ENCODE measurements at regions not wholly inside any gene's neighbourhood (a gene's known extent, or its start where the extent isn't known, plus 50 kb on each side); places are given as distances from the start of the nearest gene placed in this dataset.

DNA sequence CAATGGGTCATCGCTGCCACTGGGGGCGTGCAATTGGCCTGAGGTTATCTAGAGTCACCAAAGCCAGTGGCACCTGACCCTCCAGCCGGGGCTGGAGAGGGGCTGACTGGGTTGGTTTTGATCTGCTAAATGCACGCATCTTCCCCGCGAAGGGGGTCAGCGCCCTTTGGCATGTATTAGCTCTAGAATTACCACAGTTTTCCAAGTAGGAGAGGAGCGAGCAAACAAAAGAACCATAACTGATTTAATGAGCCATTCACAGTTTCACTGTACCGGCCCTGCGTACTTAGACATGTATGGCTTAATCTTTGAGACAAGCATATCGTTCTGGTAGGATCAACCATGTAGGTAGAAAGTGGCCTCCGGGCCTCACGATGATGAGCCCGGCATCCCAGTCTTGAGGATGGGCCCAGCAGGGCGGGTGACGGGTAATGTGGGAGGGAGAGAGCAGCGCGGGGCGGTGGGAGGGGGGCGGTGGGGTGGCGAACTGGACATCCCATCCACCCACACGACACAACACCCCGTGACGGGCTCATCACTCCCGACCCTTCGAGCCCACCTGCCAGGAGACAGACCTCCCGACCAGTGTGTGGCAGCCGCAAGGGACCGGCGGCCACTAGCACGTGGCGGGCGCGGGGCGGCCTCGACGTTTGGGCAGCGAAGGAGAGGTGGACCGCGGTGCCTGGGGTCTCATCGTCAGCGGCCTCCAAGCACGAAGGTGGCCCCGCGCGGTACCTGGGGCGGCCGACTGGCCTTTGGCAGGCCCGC, 1957.5 kb upstream of the DEFB115 start:
- Histone ChIP-seq H3K4me3 (replicated peaks in 1 of 3; ENCODE audit: low read depth in 2 of 3, low read length in 3 of 3) (no peak overlapping the region), H3K9me3 (replicated peaks in 1 of 2; ENCODE audit: control insufficient read depth in 1 of 2, insufficient read depth in 1 of 2, low read length in 2 of 2) (peaks cover 81 to 82% of the 10 kb centered on the region in 2 donors), H2AFZ (ENCODE audit: insufficient read depth, low read depth, low read length, poor library complexity, severe bottlenecking) (no peak overlapping the region), H3K4me1 (ENCODE audit: control insufficient read depth in 1 of 2, insufficient read depth in 2 of 2, low read length in 2 of 2) (no peaks in the 10 kb centered on the region), H3K27ac (ENCODE audit: low read depth in 1 of 2, low read length in 2 of 2) (no peak overlapping the region), H3K79me2 (ENCODE audit: insufficient read depth, low read length) (no peaks in the 10 kb centered on the region), H3K9ac (ENCODE audit: insufficient read depth, low read length, poor library complexity, severe bottlenecking) (no peak overlapping the region), H3K4me2 (replicated peaks; ENCODE audit: extremely low read depth, low read length, poor library complexity, severe bottlenecking) (no peak overlapping the region), H3K27me3 (ENCODE audit: control insufficient read depth in 2 of 2, insufficient read depth in 2 of 2, low read length in 2 of 2) (no peaks in the 10 kb centered on the region), H3K36me3 (replicated peaks in 1 of 2; ENCODE audit: control insufficient read depth in 1 of 2, insufficient read depth in 2 of 2, low read length in 2 of 2) (no peaks in the 10 kb centered on the region), H4K20me1 (ENCODE audit: insufficient read depth, low read length) (no peaks in the 10 kb centered on the region)
- intact Hi-C loops (cut with micrococcal nuclease) = no loop called here
- 83% methylated on average over 41 of the region's 49 CpGs for WGBS (ENCODE audit: insufficient coverage)
- H3K9me3 Mint-ChIP-seq = peaks cover 36 to 79% (median 69%) of the 10 kb centered on the region in 7 donors
- TF ChIP-seq, protein P1, sequence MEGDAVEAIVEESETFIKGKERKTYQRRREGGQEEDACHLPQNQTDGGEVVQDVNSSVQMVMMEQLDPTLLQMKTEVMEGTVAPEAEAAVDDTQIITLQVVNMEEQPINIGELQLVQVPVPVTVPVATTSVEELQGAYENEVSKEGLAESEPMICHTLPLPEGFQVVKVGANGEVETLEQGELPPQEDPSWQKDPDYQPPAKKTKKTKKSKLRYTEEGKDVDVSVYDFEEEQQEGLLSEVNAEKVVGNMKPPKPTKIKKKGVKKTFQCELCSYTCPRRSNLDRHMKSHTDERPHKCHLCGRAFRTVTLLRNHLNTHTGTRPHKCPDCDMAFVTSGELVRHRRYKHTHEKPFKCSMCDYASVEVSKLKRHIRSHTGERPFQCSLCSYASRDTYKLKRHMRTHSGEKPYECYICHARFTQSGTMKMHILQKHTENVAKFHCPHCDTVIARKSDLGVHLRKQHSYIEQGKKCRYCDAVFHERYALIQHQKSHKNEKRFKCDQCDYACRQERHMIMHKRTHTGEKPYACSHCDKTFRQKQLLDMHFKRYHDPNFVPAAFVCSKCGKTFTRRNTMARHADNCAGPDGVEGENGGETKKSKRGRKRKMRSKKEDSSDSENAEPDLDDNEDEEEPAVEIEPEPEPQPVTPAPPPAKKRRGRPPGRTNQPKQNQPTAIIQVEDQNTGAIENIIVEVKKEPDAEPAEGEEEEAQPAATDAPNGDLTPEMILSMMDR (IDR thresholded peaks at IDR 0.05) = no peak
- no peak for DNase-seq
- H3K27me3 Mint-ChIP-seq (ENCODE audit: low read depth in 3 of 3) = no peaks in the 10 kb centered on the region
- H3K27ac Mint-ChIP-seq = no peak overlapping the region
- H3K4me3 Mint-ChIP-seq = no peak overlapping the region
- no peaks in the 10 kb centered on the region for H3K36me3 Mint-ChIP-seq
- no peaks in the 10 kb centered on the region for H3K4me1 Mint-ChIP-seq

GRCh38 chr20:29300579-29301551, 1956.6 kb upstream of the DEFB115 start:
- peaks cover 82 to 86% of the 10 kb centered on the region in 2 donors for H3K9me3 ChIP-seq (replicated peaks in 1 of 2; ENCODE audit: control insufficient read depth in 1 of 2, insufficient read depth in 1 of 2, low read length in 2 of 2)
- no peaks in the 10 kb centered on the region for H3K36me3 ChIP-seq (replicated peaks in 1 of 2; ENCODE audit: control insufficient read depth in 1 of 2, insufficient read depth in 2 of 2, low read length in 2 of 2)
- intact Hi-C loops (cut with micrococcal nuclease) = no loop called here
- 78% methylated on average over 88 of the region's 88 CpGs for WGBS (ENCODE audit: insufficient coverage)
- no peaks in the 10 kb centered on the region for H3K27me3 ChIP-seq (ENCODE audit: control insufficient read depth in 2 of 2, insufficient read depth in 2 of 2, low read length in 2 of 2)
- no peaks in the 10 kb centered on the region for H3K79me2 ChIP-seq (ENCODE audit: insufficient read depth, low read length)
- TF ChIP-seq, protein P1 (IDR thresholded peaks at IDR 0.05) = no peak
- no peak overlapping the region for H3K9ac ChIP-seq (ENCODE audit: insufficient read depth, low read length, poor library complexity, severe bottlenecking)
- Mint-ChIP-seq H3K4me3 (no peak overlapping the region), H3K4me1 (no peaks in the 10 kb centered on the region), H3K27ac (no peak overlapping the region), H3K36me3 (no peaks in the 10 kb centered on the region), H3K9me3 (peaks cover 41 to 88% (median 76%) of the 10 kb centered on the region in 7 donors), H3K27me3 (ENCODE audit: low read depth in 3 of 3) (peaks cover 0 to 3% (median 0%) of the 10 kb centered on the region in 3 donors)
- no peak overlapping the region for H3K4me3 ChIP-seq (replicated peaks in 1 of 3; ENCODE audit: low read depth in 2 of 3, low read length in 3 of 3)
- no peak overlapping the region for H3K4me2 ChIP-seq (replicated peaks; ENCODE audit: extremely low read depth, low read length, poor library complexity, severe bottlenecking)
- H3K4me1 ChIP-seq (ENCODE audit: control insufficient read depth in 1 of 2, insufficient read depth in 2 of 2, low read length in 2 of 2) = no peaks in the 10 kb centered on the region
- H3K27ac ChIP-seq (ENCODE audit: low read depth in 1 of 2, low read length in 2 of 2) = no peak overlapping the region
- H2AFZ ChIP-seq (ENCODE audit: insufficient read depth, low read depth, low read length, poor library complexity, severe bottlenecking) = no peak overlapping the region
- no peak for DNase-seq
- H4K20me1 ChIP-seq (ENCODE audit: insufficient read depth, low read length) = no peaks in the 10 kb centered on the region
